ENCODE measurements at regions not wholly inside any gene's neighbourhood (a gene's known extent, or its start where the extent isn't known, plus 50 kb on each side); places are given as distances from the start of the nearest gene placed in this dataset.

GRCh38 chr2:7907041-7907440 is 774.8 kb upstream of the ID2 start:
- H3K36me3 ChIP-seq (ENCODE audit: control insufficient read depth, low read length), result no peaks in the 10 kb centered on the region
- TF ChIP-seq CTCF (IDR thresholded peaks at IDR 0.05; ENCODE audit: low read depth, low read length, poor library complexity, severe bottlenecking), result no peak
- no peak for TF ChIP-seq EZH2phosphoT487 (IDR thresholded peaks at IDR 0.05; ENCODE audit: borderline replicate concordance, low read length)
- no peaks in the 10 kb centered on the region for H3K79me2 ChIP-seq (ENCODE audit: control insufficient read depth, low read length)
- H3F3A ChIP-seq (ENCODE audit: control insufficient read depth, insufficient read depth), result no peaks in the 10 kb centered on the region
- H3K9me3 ChIP-seq (ENCODE audit: control insufficient read depth, insufficient read depth, low read length), result no peaks in the 10 kb centered on the region
- H3K9me2 ChIP-seq (replicated peaks; ENCODE audit: control insufficient read depth, low read length), result no peaks in the 10 kb centered on the region
- no peak overlapping the region for H3K4me3 ChIP-seq (ENCODE audit: low read length)
- H4K20me1 ChIP-seq (ENCODE audit: control insufficient read depth, insufficient read depth, low read depth, low read length), result no peaks in the 10 kb centered on the region
- no peak overlapping the region for H3K4me2 ChIP-seq (ENCODE audit: low read length)
- no peak overlapping the region for H3K27ac ChIP-seq (ENCODE audit: low read depth, low read length)
- no peaks in the 10 kb centered on the region for H3K27me3 ChIP-seq (ENCODE audit: control insufficient read depth, low read length)
- H3K4me1 ChIP-seq (ENCODE audit: control insufficient read depth, low read length), result peaks cover 35% of the 10 kb centered on the region

- H3K27me3 ChIP-seq (ENCODE audit: control insufficient read depth, low read length), result no peaks in the 10 kb centered on the region
- no peaks in the 10 kb centered on the region for H3K36me3 ChIP-seq (ENCODE audit: control insufficient read depth, low read length)
- H3K79me2 ChIP-seq (ENCODE audit: control insufficient read depth, low read length), result no peaks in the 10 kb centered on the region
- H4K20me1 ChIP-seq (ENCODE audit: control insufficient read depth, insufficient read depth, low read depth, low read length), result no peaks in the 10 kb centered on the region
- no peak overlapping the region for H3K4me2 ChIP-seq (ENCODE audit: low read length)
- TF ChIP-seq CTCF (IDR thresholded peaks at IDR 0.05; ENCODE audit: low read depth, low read length, poor library complexity, severe bottlenecking), result no peak
- TF ChIP-seq EZH2phosphoT487 (IDR thresholded peaks at IDR 0.05; ENCODE audit: borderline replicate concordance, low read length), result no peak
- H3K4me3 ChIP-seq (ENCODE audit: low read length), result no peak overlapping the region
- H3F3A ChIP-seq (ENCODE audit: control insufficient read depth, insufficient read depth), result no peaks in the 10 kb centered on the region
- no peaks in the 10 kb centered on the region for H3K9me2 ChIP-seq (replicated peaks; ENCODE audit: control insufficient read depth, low read length)
- no peaks in the 10 kb centered on the region for H3K9me3 ChIP-seq (ENCODE audit: control insufficient read depth, insufficient read depth, low read length)
- H3K27ac ChIP-seq (ENCODE audit: low read depth, low read length), result no peak overlapping the region
- peaks cover 14% of the 10 kb centered on the region for H3K4me1 ChIP-seq (ENCODE audit: control insufficient read depth, low read length)
Measured at GRCh38 chr2:7910752-7911151, 771.1 kb upstream of the ID2 start.

- Histone ChIP-seq H3K27ac (ENCODE audit: low read depth, low read length) (no peak overlapping the region), H3K79me2 (ENCODE audit: control insufficient read depth, low read length) (no peaks in the 10 kb centered on the region), H3K9me3 (ENCODE audit: control insufficient read depth, insufficient read depth, low read length) (no peaks in the 10 kb centered on the region), H3K27me3 (ENCODE audit: control insufficient read depth, low read length) (no peaks in the 10 kb centered on the region), H3K36me3 (ENCODE audit: control insufficient read depth, low read length) (no peaks in the 10 kb centered on the region), H3K4me2 (ENCODE audit: low read length) (no peak overlapping the region), H3K4me1 (ENCODE audit: control insufficient read depth, low read length) (peaks cover 10% of the 10 kb centered on the region), H4K20me1 (ENCODE audit: control insufficient read depth, insufficient read depth, low read depth, low read length) (no peaks in the 10 kb centered on the region), H3K9me2 (replicated peaks; ENCODE audit: control insufficient read depth, low read length) (no peaks in the 10 kb centered on the region), H3K4me3 (ENCODE audit: low read length) (no peak overlapping the region), H3F3A (ENCODE audit: control insufficient read depth, insufficient read depth) (no peaks in the 10 kb centered on the region)
- TF ChIP-seq CTCF (IDR thresholded peaks at IDR 0.05; ENCODE audit: low read depth, low read length, poor library complexity, severe bottlenecking) (no peak), EZH2phosphoT487 (IDR thresholded peaks at IDR 0.05; ENCODE audit: borderline replicate concordance, low read length) (no peak)
Measured at GRCh38 chr2:7911196-7911595, 770.7 kb upstream of the ID2 start.

GRCh38 chr2:7913974-7914373 is 767.9 kb upstream of the ID2 start:
- Histone ChIP-seq H3K36me3 (ENCODE audit: control insufficient read depth, low read length) (no peaks in the 10 kb centered on the region), H3K4me2 (ENCODE audit: low read length) (no peak overlapping the region)
- no peak for TF ChIP-seq EZH2phosphoT487 (IDR thresholded peaks at IDR 0.05; ENCODE audit: borderline replicate concordance, low read length)
- no peak for TF ChIP-seq CTCF (IDR thresholded peaks at IDR 0.05; ENCODE audit: low read depth, low read length, poor library complexity, severe bottlenecking)

More at GRCh38 chr2:7913974-7914373, 767.9 kb upstream of the ID2 start:
- Histone ChIP-seq H4K20me1 (ENCODE audit: control insufficient read depth, insufficient read depth, low read depth, low read length) (no peaks in the 10 kb centered on the region), H3K79me2 (ENCODE audit: control insufficient read depth, low read length) (no peaks in the 10 kb centered on the region), H3F3A (ENCODE audit: control insufficient read depth, insufficient read depth) (no peaks in the 10 kb centered on the region), H3K4me3 (ENCODE audit: low read length) (no peak overlapping the region), H3K4me1 (ENCODE audit: control insufficient read depth, low read length) (no peaks in the 10 kb centered on the region), H3K9me3 (ENCODE audit: control insufficient read depth, insufficient read depth, low read length) (no peaks in the 10 kb centered on the region), H3K9me2 (replicated peaks; ENCODE audit: control insufficient read depth, low read length) (no peaks in the 10 kb centered on the region), H3K27me3 (ENCODE audit: control insufficient read depth, low read length) (no peaks in the 10 kb centered on the region), H3K27ac (ENCODE audit: low read depth, low read length) (no peak overlapping the region)

All from DOHH2 (cell line).